CD8-positive, alpha-beta memory T cell (primary cell): ENCODE measurements at regions not wholly inside any gene's neighbourhood (a gene's known extent, or its start where the extent isn't known, plus 50 kb on each side); places are given as distances from the start of the nearest gene placed in this dataset.

Experiments used
- CTCF ChIA-PET: fragments of 350-600 bp; sonication (Branson Sonifier 250); formaldehyde crosslinking; loops from one replicate; lab custom pipeline; 2021; ENCODE audit warnings: antibody characterized with exemption; lab: Charles Lee
- POLR2A ChIA-PET: fragments of 350-600 bp; sonication (Branson Sonifier 250); formaldehyde crosslinking; loops from one replicate; lab custom pipeline; 2021; ENCODE audit warnings: antibody characterized with exemption; lab: Charles Lee
- DNase-seq, 5 donors: peaks; one replicate each; pipeline versions ENCODE4 v3.0.0 to v3.0.0-alpha.2; 2020 to 2022; ENCODE audit warnings: mixed read lengths in 1 of 5
- H3K27ac ChIP-seq: one replicate; pipeline ENCODE4 v1.7.0; 2013; ENCODE audit warnings: low read depth, mild to moderate bottlenecking, low read length, moderate library complexity
- H3K27me3 ChIP-seq: 2 replicates; pipeline ENCODE4 v1.7.0; 2013; ENCODE audit warnings: low read length, mild to moderate bottlenecking; ENCODE audit not compliant: insufficient read depth, poor library complexity, severe bottlenecking
- H3K36me3 ChIP-seq: 2 replicates; pipeline ENCODE4 v1.7.0; 2013; ENCODE audit warnings: mild to moderate bottlenecking, low read length, moderate library complexity; ENCODE audit not compliant: insufficient read depth
- H3K4me1 ChIP-seq: 2 replicates; pipeline ENCODE4 v1.7.0; 2013; ENCODE audit warnings: mild to moderate bottlenecking, low read length, moderate library complexity; ENCODE audit not compliant: insufficient read depth
- H3K4me3 ChIP-seq: 2 replicates; pipeline ENCODE4 v1.7.0; 2013; ENCODE audit warnings: mild to moderate bottlenecking, low read length
- H3K9me3 ChIP-seq: 2 replicates; pipeline ENCODE4 v1.7.0; 2013; ENCODE audit warnings: mild to moderate bottlenecking, low read length
- H3K27ac Mint-ChIP-seq, 8 donors: one replicate each; pipeline ENCODE4 v1.8.0; 2020 to 2021; ENCODE audit warnings: mixed read lengths in 8 of 8, mild to moderate bottlenecking in 6 of 8, inconsistent platforms in 3 of 8, moderate library complexity in 3 of 8
- H3K27me3 Mint-ChIP-seq, 2 donors: one replicate each; pipeline ENCODE4 v1.8.0; 2020 to 2021; ENCODE audit warnings: mixed read lengths in 2 of 2, mild to moderate bottlenecking in 1 of 2, moderate library complexity in 1 of 2
- H3K36me3 Mint-ChIP-seq, 3 donors: one replicate each; pipeline ENCODE4 v1.8.0; 2020 to 2021; ENCODE audit warnings: mixed read lengths in 3 of 3, inconsistent platforms in 1 of 3, mild to moderate bottlenecking in 1 of 3
- H3K4me1 Mint-ChIP-seq, 3 donors: one replicate each; pipeline ENCODE4 v1.8.0; 2020 to 2021; ENCODE audit warnings: mixed read lengths in 3 of 3, inconsistent platforms in 1 of 3, mild to moderate bottlenecking in 1 of 3
- H3K4me3 Mint-ChIP-seq, 7 donors: one replicate each; pipeline ENCODE4 v1.8.0; 2020 to 2021; ENCODE audit warnings: mixed read lengths in 7 of 7, mild to moderate bottlenecking in 6 of 7, moderate library complexity in 4 of 7, inconsistent platforms in 2 of 7
- H3K9me3 Mint-ChIP-seq, 5 donors: one replicate each; pipeline ENCODE4 v1.8.0; 2020 to 2022; ENCODE audit warnings: mixed read lengths in 5 of 5, mild to moderate bottlenecking in 3 of 5, moderate library complexity in 2 of 5, inconsistent platforms in 1 of 5

GRCh38 chr11:119890466-119890865, 161.5 kb upstream of the NECTIN1 start:
- Histone ChIP-seq H3K9me3 (no peaks in the 10 kb centered on the region), H3K27ac (no peak overlapping the region), H3K27me3 (no peaks in the 10 kb centered on the region), H3K36me3 (no peaks in the 10 kb centered on the region), H3K4me3 (no peak overlapping the region), H3K4me1 (no peaks in the 10 kb centered on the region)
- no peaks in the 10 kb centered on the region for H3K9me3 Mint-ChIP-seq
- H3K4me1 Mint-ChIP-seq = no peaks in the 10 kb centered on the region
- peaks cover 7 to 26% of the 10 kb centered on the region in 2 donors for H3K27me3 Mint-ChIP-seq
- CTCF ChIA-PET = interaction anchor here (0.8 kb wide), 1 partner anchor 161 kb away, joined by 3 read pairs; no protein-coding TSS in a partner anchor
- H3K36me3 Mint-ChIP-seq = no peaks in the 10 kb centered on the region
- no peak for DNase-seq
- no peak overlapping the region for H3K4me3 Mint-ChIP-seq
- POLR2A ChIA-PET = no interaction called here
- no peak overlapping the region for H3K27ac Mint-ChIP-seq

GRCh38 chr11:119889728-119890280, 160.8 kb upstream of the NECTIN1 start:
- H3K27me3 Mint-ChIP-seq = peaks cover 7 to 31% of the 10 kb centered on the region in 2 donors
- H3K27me3 ChIP-seq = no peaks in the 10 kb centered on the region
- no peak overlapping the region for H3K4me3 Mint-ChIP-seq

GRCh38 chr11:119889111-119889510, 160.1 kb upstream of the NECTIN1 start:
- Mint-ChIP-seq H3K4me3 (no peak overlapping the region), H3K27ac (no peak overlapping the region), H3K36me3 (no peaks in the 10 kb centered on the region), H3K9me3 (no peaks in the 10 kb centered on the region), H3K27me3 (peaks cover 9 to 36% of the 10 kb centered on the region in 2 donors), H3K4me1 (no peaks in the 10 kb centered on the region)
- no peak for DNase-seq
- H3K36me3 ChIP-seq = no peaks in the 10 kb centered on the region
- ChIA-PET POLR2A (no interaction called here), CTCF (no interaction called here)
- H3K4me1 ChIP-seq = no peaks in the 10 kb centered on the region
- no peaks in the 10 kb centered on the region for H3K27me3 ChIP-seq
- H3K9me3 ChIP-seq = no peaks in the 10 kb centered on the region
- H3K27ac ChIP-seq = no peak overlapping the region
- no peak overlapping the region for H3K4me3 ChIP-seq

More at GRCh38 chr11:119889728-119890280, 160.8 kb upstream of the NECTIN1 start:
- Mint-ChIP-seq H3K27ac (peak overlapping the region in 1 of 8 donors; percentile 3), H3K4me1 (no peaks in the 10 kb centered on the region), H3K9me3 (no peaks in the 10 kb centered on the region), H3K36me3 (no peaks in the 10 kb centered on the region)
- POLR2A ChIA-PET = no interaction called here
- no peak overlapping the region for H3K27ac ChIP-seq
- CTCF ChIA-PET = no interaction called here
- H3K4me1 ChIP-seq = no peaks in the 10 kb centered on the region
- no peak overlapping the region for H3K4me3 ChIP-seq
- no peak for DNase-seq
- H3K9me3 ChIP-seq = no peaks in the 10 kb centered on the region
- no peaks in the 10 kb centered on the region for H3K36me3 ChIP-seq

- H3K36me3 Mint-ChIP-seq = no peaks in the 10 kb centered on the region
- Histone ChIP-seq H3K27me3 (no peaks in the 10 kb centered on the region), H3K27ac (no peak overlapping the region), H3K36me3 (no peaks in the 10 kb centered on the region), H3K9me3 (no peaks in the 10 kb centered on the region), H3K4me3 (no peak overlapping the region), H3K4me1 (no peaks in the 10 kb centered on the region)
- DNase-seq = no peak
- peaks cover 10 to 34% of the 10 kb centered on the region in 2 donors for H3K27me3 Mint-ChIP-seq
- H3K4me3 Mint-ChIP-seq = no peak overlapping the region
- H3K9me3 Mint-ChIP-seq = no peaks in the 10 kb centered on the region
- H3K4me1 Mint-ChIP-seq = no peaks in the 10 kb centered on the region
- peak overlapping the region in 1 of 8 donors; percentile 55 for H3K27ac Mint-ChIP-seq
- CTCF ChIA-PET = no interaction called here
- POLR2A ChIA-PET = no interaction called here
Measured at GRCh38 chr11:119888119-119888518, 159.1 kb upstream of the NECTIN1 start.

- H3K4me3 Mint-ChIP-seq = no peak overlapping the region
- H3K4me1 Mint-ChIP-seq = no peaks in the 10 kb centered on the region
Measured at GRCh38 chr11:119886667-119887230, 157.7 kb upstream of the NECTIN1 start.

GRCh38 chr11:119885861-119886567, 157.0 kb upstream of the NECTIN1 start:
- POLR2A ChIA-PET = no interaction called here
- no peaks in the 10 kb centered on the region for H3K36me3 Mint-ChIP-seq

More at GRCh38 chr11:119886667-119887230, 157.7 kb upstream of the NECTIN1 start:
- Histone ChIP-seq H3K4me3 (no peak overlapping the region), H3K36me3 (no peaks in the 10 kb centered on the region), H3K9me3 (no peaks in the 10 kb centered on the region), H3K4me1 (no peaks in the 10 kb centered on the region), H3K27ac (no peak overlapping the region), H3K27me3 (no peaks in the 10 kb centered on the region)
- no peaks in the 10 kb centered on the region for H3K36me3 Mint-ChIP-seq
- ChIA-PET POLR2A (no interaction called here), CTCF (no interaction called here)
- DNase-seq = no peak
- peaks cover 3 to 28% of the 10 kb centered on the region in 2 donors for H3K27me3 Mint-ChIP-seq
- no peaks in the 10 kb centered on the region for H3K9me3 Mint-ChIP-seq
- H3K27ac Mint-ChIP-seq = no peak overlapping the region

GRCh38 chr11:119885067-119885466, 156.1 kb upstream of the NECTIN1 start:
- no peaks in the 10 kb centered on the region for H3K27me3 ChIP-seq
- H3K27ac ChIP-seq = no peak overlapping the region
- H3K27me3 Mint-ChIP-seq = peaks cover 3 to 25% of the 10 kb centered on the region in 2 donors
- H3K36me3 ChIP-seq = no peaks in the 10 kb centered on the region
- H3K9me3 Mint-ChIP-seq = no peaks in the 10 kb centered on the region
- H3K9me3 ChIP-seq = no peaks in the 10 kb centered on the region
- CTCF ChIA-PET = no interaction called here
- POLR2A ChIA-PET = no interaction called here
- no peaks in the 10 kb centered on the region for H3K4me1 Mint-ChIP-seq
- no peak for DNase-seq
- no peak overlapping the region for H3K27ac Mint-ChIP-seq
- H3K4me3 Mint-ChIP-seq = no peak overlapping the region
- H3K4me1 ChIP-seq = no peaks in the 10 kb centered on the region
- H3K36me3 Mint-ChIP-seq = no peaks in the 10 kb centered on the region
- H3K4me3 ChIP-seq = no peak overlapping the region

More at GRCh38 chr11:119885861-119886567, 157.0 kb upstream of the NECTIN1 start:
- no peak overlapping the region for H3K27ac ChIP-seq
- H3K4me3 Mint-ChIP-seq = no peak overlapping the region
- CTCF ChIA-PET = no interaction called here
- no peak for DNase-seq
- H3K36me3 ChIP-seq = no peaks in the 10 kb centered on the region
- H3K9me3 ChIP-seq = no peaks in the 10 kb centered on the region
- no peaks in the 10 kb centered on the region for H3K4me1 ChIP-seq
- H3K27me3 Mint-ChIP-seq = peaks cover 3 to 26% of the 10 kb centered on the region in 2 donors
- no peaks in the 10 kb centered on the region for H3K4me1 Mint-ChIP-seq
- no peak overlapping the region for H3K27ac Mint-ChIP-seq
- no peaks in the 10 kb centered on the region for H3K27me3 ChIP-seq
- no peaks in the 10 kb centered on the region for H3K9me3 Mint-ChIP-seq
- H3K4me3 ChIP-seq = no peak overlapping the region

GRCh38 chr11:119882316-119882715, 153.3 kb upstream of the NECTIN1 start:
- no peaks in the 10 kb centered on the region for H3K9me3 Mint-ChIP-seq
- CTCF ChIA-PET = no interaction called here
- no peak for DNase-seq
- no peaks in the 10 kb centered on the region for H3K4me1 ChIP-seq
- no peaks in the 10 kb centered on the region for H3K4me1 Mint-ChIP-seq
- H3K27ac Mint-ChIP-seq = no peak overlapping the region
- H3K27ac ChIP-seq = no peak overlapping the region
- H3K4me3 ChIP-seq = no peak overlapping the region
- H3K27me3 ChIP-seq = no peaks in the 10 kb centered on the region
- H3K36me3 ChIP-seq = no peaks in the 10 kb centered on the region
- peaks cover 3 to 21% of the 10 kb centered on the region in 2 donors for H3K27me3 Mint-ChIP-seq
- POLR2A ChIA-PET = no interaction called here
- H3K4me3 Mint-ChIP-seq = no peak overlapping the region
- no peaks in the 10 kb centered on the region for H3K36me3 Mint-ChIP-seq
- H3K9me3 ChIP-seq = no peaks in the 10 kb centered on the region
